GM23248 (cell line): ENCODE measurements at regions not wholly inside any gene's neighbourhood (a gene's known extent, or its start where the extent isn't known, plus 50 kb on each side); places are given as distances from the start of the nearest gene placed in this dataset.

Source experiments
- EZH2 ChIP-seq: fragments of 200-600 bp; sonication (generic); IDR thresholded peaks from 2 replicates; pipeline ENCODE4 v1.6.1; 2018; ENCODE audit warnings: antibody characterized with exemption, mild to moderate bottlenecking; ENCODE audit not compliant: insufficient read depth, poor library complexity, severe bottlenecking
- EZH2phosphoT487 ChIP-seq: fragments of 200-600 bp; sonication (generic); IDR thresholded peaks from 2 replicates; pipeline ENCODE4 v1.6.1; 2018; ENCODE audit warnings: antibody characterized with exemption, moderate library complexity, mild to moderate bottlenecking, low read depth; ENCODE audit not compliant: insufficient read depth

- no peak for TF ChIP-seq EZH2
- no peak for TF ChIP-seq EZH2phosphoT487
Observed at GRCh38 chr4:43778187-43778915, 670.3 kb downstream of the KCTD8 start.
